ENCODE measurements at regions not wholly inside any gene's neighbourhood (a gene's known extent, or its start where the extent isn't known, plus 50 kb on each side); places are given as distances from the start of the nearest gene placed in this dataset.

GRCh38 chr3:87924485-87924884, 134.3 kb downstream of the CGGBP1 start:
- Histone ChIP-seq H4K20me1 (replicated peaks; ENCODE audit: control insufficient read depth, extremely low read depth, insufficient read depth, low read length) (no peaks in the 10 kb centered on the region), H3K27me3 (ENCODE audit: control insufficient read depth in 2 of 2, insufficient read depth in 2 of 2, low read length in 2 of 2) (no peaks in the 10 kb centered on the region), H3K9ac (replicated peaks; ENCODE audit: extremely low read depth, insufficient read depth, low read length) (no peak overlapping the region), H3K79me2 (ENCODE audit: control insufficient read depth, insufficient read depth, low read length) (no peaks in the 10 kb centered on the region), H3K4me1 (ENCODE audit: control insufficient read depth, extremely low read depth, insufficient read depth, low read length) (no peaks in the 10 kb centered on the region), H3K9me3 (replicated peaks; ENCODE audit: control insufficient read depth, insufficient read depth, low read length) (no peaks in the 10 kb centered on the region), H2AFZ (ENCODE audit: low read depth, low read length) (no peak overlapping the region), H3K36me3 (ENCODE audit: control insufficient read depth in 2 of 2, extremely low read depth in 1 of 2, insufficient read depth in 2 of 2, low read length in 2 of 2) (no peaks in the 10 kb centered on the region), H3K27ac (ENCODE audit: insufficient read depth, low read depth, low read length) (no peak overlapping the region), H3K9me1 (replicated peaks; ENCODE audit: control insufficient read depth, extremely low read depth, insufficient read depth, low read length) (no peaks in the 10 kb centered on the region), H3K4me2 (ENCODE audit: insufficient read depth, low read length) (no peak overlapping the region), H3K4me3 (replicated peaks in 1 of 3; ENCODE audit: insufficient read depth in 1 of 3, low read depth in 1 of 3, low read length in 3 of 3) (no peak overlapping the region)
- intact Hi-C loops (cut with micrococcal nuclease) (no loop called here), dilution Hi-C loops (cut with MboI; ENCODE audit: extremely low pct_ligation_motif_present, low sequenced_read_pairs) (no loop called here)
- BruUV-seq (replicated peaks), result no TSS peak
- ChIA-PET POLR2A (no interaction called here), CTCF (no interaction called here)
- FAIRE-seq (no peak), DNase-seq (ENCODE audit: low read depth, low spot score) (no peak)
- TF ChIP-seq CTCF (IDR thresholded peaks at IDR 0.05; ENCODE audit: extremely low read depth in 1 of 2, insufficient read depth in 1 of 2, low read depth in 1 of 2, low read length in 2 of 2), result no peak
- TF ChIP-seq EZH2 (IDR thresholded peaks at IDR 0.05; ENCODE audit: borderline replicate concordance, low read depth, low read length, severe bottlenecking), result no peak
- no peak for TF ChIP-seq POLR2A (IDR thresholded peaks at IDR 0.05; ENCODE audit: low read depth, low read length)
- no peak for TF ChIP-seq MYC (IDR thresholded peaks at IDR 0.05; ENCODE audit: low read depth, low read length)
- no peak for TF ChIP-seq MAX (IDR thresholded peaks at IDR 0.05; ENCODE audit: insufficient read depth, insufficient read length)
- no peak for TF ChIP-seq FOS (IDR thresholded peaks at IDR 0.05; ENCODE audit: borderline replicate concordance, insufficient read depth, low read length)

GRCh38 chr3:87920549-87920948, 138.3 kb downstream of the CGGBP1 start:
- DNase-seq (ENCODE audit: low read depth, low spot score), result no peak
- H3K9me1 ChIP-seq (replicated peaks; ENCODE audit: control insufficient read depth, extremely low read depth, insufficient read depth, low read length), result no peaks in the 10 kb centered on the region
- CTCF ChIA-PET, result no interaction called here
- no peak overlapping the region for H3K4me3 ChIP-seq (replicated peaks in 1 of 3; ENCODE audit: insufficient read depth in 1 of 3, low read depth in 1 of 3, low read length in 3 of 3)
- no peak for TF ChIP-seq CTCF (IDR thresholded peaks at IDR 0.05; ENCODE audit: extremely low read depth in 1 of 2, insufficient read depth in 1 of 2, low read depth in 1 of 2, low read length in 2 of 2)
- no peak for TF ChIP-seq EZH2 (IDR thresholded peaks at IDR 0.05; ENCODE audit: borderline replicate concordance, low read depth, low read length, severe bottlenecking)
- TF ChIP-seq FOS (IDR thresholded peaks at IDR 0.05; ENCODE audit: borderline replicate concordance, insufficient read depth, low read length), result no peak
- TF ChIP-seq JUN (IDR thresholded peaks at IDR 0.05; ENCODE audit: borderline replicate concordance, insufficient read depth, insufficient read length, low read depth), result no peak
- no peak for TF ChIP-seq MAX (IDR thresholded peaks at IDR 0.05; ENCODE audit: insufficient read depth, insufficient read length)
- TF ChIP-seq MYC (IDR thresholded peaks at IDR 0.05; ENCODE audit: low read depth, low read length), result no peak
- TF ChIP-seq GATA2 (IDR thresholded peaks at IDR 0.05; ENCODE audit: insufficient read depth, insufficient read length, low read depth, low read length), result no peak
- no peak for TF ChIP-seq POLR2A (IDR thresholded peaks at IDR 0.05; ENCODE audit: low read depth, low read length)
- no peak for TF ChIP-seq POLR2AphosphoS5 (IDR thresholded peaks at IDR 0.05; ENCODE audit: insufficient read depth, low read depth, low read length)
- no peak overlapping the region for H3K9ac ChIP-seq (replicated peaks; ENCODE audit: extremely low read depth, insufficient read depth, low read length)
- no peaks in the 10 kb centered on the region for H3K36me3 ChIP-seq (ENCODE audit: control insufficient read depth in 2 of 2, extremely low read depth in 1 of 2, insufficient read depth in 2 of 2, low read length in 2 of 2)
- no peak overlapping the region for H2AFZ ChIP-seq (ENCODE audit: low read depth, low read length)
- dilution Hi-C loops (cut with MboI; ENCODE audit: extremely low pct_ligation_motif_present, low sequenced_read_pairs), result no loop called here
- no peaks in the 10 kb centered on the region for H3K27me3 ChIP-seq (ENCODE audit: control insufficient read depth in 2 of 2, insufficient read depth in 2 of 2, low read length in 2 of 2)
- H4K20me1 ChIP-seq (replicated peaks; ENCODE audit: control insufficient read depth, extremely low read depth, insufficient read depth, low read length), result no peaks in the 10 kb centered on the region
- BruUV-seq (replicated peaks), result no TSS peak
- no peaks in the 10 kb centered on the region for H3K79me2 ChIP-seq (ENCODE audit: control insufficient read depth, insufficient read depth, low read length)
- H3K4me2 ChIP-seq (ENCODE audit: insufficient read depth, low read length), result no peak overlapping the region
- no peak overlapping the region for H3K27ac ChIP-seq (ENCODE audit: insufficient read depth, low read depth, low read length)
- intact Hi-C loops (cut with micrococcal nuclease), result no loop called here
- no peaks in the 10 kb centered on the region for H3K4me1 ChIP-seq (ENCODE audit: control insufficient read depth, extremely low read depth, insufficient read depth, low read length)
- no peaks in the 10 kb centered on the region for H3K9me3 ChIP-seq (replicated peaks; ENCODE audit: control insufficient read depth, insufficient read depth, low read length)
- POLR2A ChIA-PET, result no interaction called here
- no peak for FAIRE-seq
